Activated CD4-positive, alpha-beta T cell treated with anti-CD3 and anti-CD28 coated beads, Interleukin-2, amount 50 U/mL, for 48 hours (primary cell): ENCODE measurements at regions not wholly inside any gene's neighbourhood (a gene's known extent, or its start where the extent isn't known, plus 50 kb on each side); places are given as distances from the start of the nearest gene placed in this dataset.

Source experiments
- DNase-seq, 2 experiments: peaks; one replicate each; pipeline ENCODE4 v3.0.0-alpha.2; 2020

DNA sequence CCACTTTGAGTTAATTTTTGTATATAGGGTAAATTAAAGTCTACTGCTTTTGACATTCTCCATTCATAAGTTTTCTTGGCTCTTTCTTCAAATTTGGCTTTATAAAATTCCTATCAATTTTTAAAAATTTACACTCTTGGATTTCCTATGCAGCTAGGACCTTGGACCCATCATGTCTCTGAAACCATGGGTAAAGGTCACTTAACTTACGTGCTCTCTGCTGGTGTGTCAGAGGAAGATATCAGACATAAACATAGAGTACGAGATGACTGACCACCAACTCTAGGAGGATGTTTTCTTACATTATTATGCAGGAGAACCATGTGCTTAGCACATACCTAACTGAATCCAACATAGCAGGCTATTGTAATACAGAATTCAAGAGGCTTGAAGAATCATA is 62.5 kb upstream of the C1GALT1C1 start:
- DNase-seq: no peak

DNA sequence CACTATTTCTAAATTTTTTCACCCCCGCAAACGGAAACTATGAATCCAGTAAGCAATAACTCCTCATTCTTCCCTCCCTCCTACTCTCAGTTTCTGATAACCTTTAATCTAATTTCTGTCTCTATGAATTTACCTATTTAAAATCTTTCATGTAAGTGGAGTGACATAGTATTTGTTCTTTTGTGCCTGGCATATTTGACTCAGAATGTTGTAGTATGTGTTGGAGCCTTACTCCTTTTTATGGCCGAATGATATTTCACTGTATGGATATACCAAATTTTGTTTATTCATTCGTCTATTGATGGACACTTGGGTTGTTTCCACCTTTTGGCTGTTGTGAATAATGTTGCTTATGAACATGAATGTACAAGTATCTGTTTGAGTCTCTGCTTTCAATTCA is 61.1 kb upstream of the C1GALT1C1 start:
- no peak for DNase-seq

DNA sequence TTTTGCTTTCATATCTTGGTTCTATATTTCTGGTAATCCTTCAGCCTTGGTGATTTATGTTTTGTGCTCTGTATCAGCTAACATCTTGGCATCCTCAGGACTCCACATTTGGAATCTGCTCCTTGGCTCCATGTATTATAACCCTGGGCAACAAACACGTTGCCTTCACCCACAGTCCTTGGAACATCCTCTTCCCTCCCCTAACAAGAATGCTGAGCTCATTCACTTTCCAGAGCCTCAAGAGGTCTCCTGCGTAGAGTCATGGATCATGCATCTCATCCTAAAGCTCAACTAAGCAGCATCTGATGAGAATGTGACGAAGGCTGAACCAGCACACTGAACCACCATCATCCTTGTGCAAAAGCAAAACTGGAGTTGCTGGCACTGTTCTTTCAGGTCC is 60.5 kb upstream of the C1GALT1C1 start:
- DNase-seq: no peak

DNA sequence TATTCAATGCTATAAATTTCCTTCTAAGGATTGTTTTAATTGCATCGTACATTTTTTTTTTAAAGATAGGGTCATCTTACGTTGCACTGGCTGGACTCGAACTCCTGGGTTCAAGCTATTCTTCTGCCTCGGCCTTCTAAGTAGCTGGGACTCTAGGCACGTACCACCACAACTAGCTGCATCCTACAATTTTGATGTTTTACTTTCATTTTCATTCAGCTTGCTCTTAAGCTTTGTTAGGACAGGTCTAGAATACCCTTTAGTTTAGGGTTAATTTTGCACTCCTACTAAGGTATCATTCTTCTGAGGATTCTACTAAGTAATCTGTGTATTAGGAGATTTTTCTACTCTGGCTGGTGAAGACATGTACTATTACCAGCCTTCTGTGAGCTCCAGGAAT is 50.2 kb upstream of the C1GALT1C1 start:
- DNase-seq: no peak
